ENCODE measurements at regions not wholly inside any gene's neighbourhood (a gene's known extent, or its start where the extent isn't known, plus 50 kb on each side); places are given as distances from the start of the nearest gene placed in this dataset.
A peak's percentile ranks its signal among the peaks of the same experiment; 100 is the strongest.

DNA sequence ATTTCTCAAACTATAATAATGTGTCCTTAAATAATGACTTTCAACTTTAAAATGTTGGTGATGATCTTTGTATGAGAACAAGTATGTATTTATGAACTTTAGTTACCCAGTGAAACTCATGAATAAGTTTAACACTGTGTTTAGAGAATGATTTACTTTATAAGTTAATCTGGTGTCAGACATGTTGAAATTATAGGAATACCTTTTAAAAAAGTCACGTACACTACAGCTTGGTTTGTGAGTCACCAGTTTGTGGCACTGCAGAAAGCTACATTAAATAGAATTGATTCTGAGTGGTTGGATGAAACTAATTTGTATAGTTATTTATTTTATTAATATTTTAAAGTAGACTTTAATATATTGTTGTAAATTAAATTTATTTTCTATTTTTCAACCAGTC lies 1366.2 kb upstream of the PCDH20 start:
- H3K4me1 Mint-ChIP-seq (ENCODE audit: low read depth) = no peaks in the 10 kb centered on the region
- H3K4me3 Mint-ChIP-seq (ENCODE audit: unreplicated experiment) = no peak overlapping the region
- TF ChIP-seq, protein P1, sequence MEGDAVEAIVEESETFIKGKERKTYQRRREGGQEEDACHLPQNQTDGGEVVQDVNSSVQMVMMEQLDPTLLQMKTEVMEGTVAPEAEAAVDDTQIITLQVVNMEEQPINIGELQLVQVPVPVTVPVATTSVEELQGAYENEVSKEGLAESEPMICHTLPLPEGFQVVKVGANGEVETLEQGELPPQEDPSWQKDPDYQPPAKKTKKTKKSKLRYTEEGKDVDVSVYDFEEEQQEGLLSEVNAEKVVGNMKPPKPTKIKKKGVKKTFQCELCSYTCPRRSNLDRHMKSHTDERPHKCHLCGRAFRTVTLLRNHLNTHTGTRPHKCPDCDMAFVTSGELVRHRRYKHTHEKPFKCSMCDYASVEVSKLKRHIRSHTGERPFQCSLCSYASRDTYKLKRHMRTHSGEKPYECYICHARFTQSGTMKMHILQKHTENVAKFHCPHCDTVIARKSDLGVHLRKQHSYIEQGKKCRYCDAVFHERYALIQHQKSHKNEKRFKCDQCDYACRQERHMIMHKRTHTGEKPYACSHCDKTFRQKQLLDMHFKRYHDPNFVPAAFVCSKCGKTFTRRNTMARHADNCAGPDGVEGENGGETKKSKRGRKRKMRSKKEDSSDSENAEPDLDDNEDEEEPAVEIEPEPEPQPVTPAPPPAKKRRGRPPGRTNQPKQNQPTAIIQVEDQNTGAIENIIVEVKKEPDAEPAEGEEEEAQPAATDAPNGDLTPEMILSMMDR (IDR thresholded peaks at IDR 0.05) = no peak
- no peak overlapping the region for H3K27ac Mint-ChIP-seq (ENCODE audit: unreplicated experiment)
- H3K9me3 Mint-ChIP-seq (ENCODE audit: low read depth) = no peaks in the 10 kb centered on the region
- no peaks in the 10 kb centered on the region for H3K27me3 Mint-ChIP-seq (ENCODE audit: low read depth)
- DNase-seq (ENCODE audit: low spot score) = no peak
- no peaks in the 10 kb centered on the region for H3K36me3 Mint-ChIP-seq (ENCODE audit: low read depth)

DNA sequence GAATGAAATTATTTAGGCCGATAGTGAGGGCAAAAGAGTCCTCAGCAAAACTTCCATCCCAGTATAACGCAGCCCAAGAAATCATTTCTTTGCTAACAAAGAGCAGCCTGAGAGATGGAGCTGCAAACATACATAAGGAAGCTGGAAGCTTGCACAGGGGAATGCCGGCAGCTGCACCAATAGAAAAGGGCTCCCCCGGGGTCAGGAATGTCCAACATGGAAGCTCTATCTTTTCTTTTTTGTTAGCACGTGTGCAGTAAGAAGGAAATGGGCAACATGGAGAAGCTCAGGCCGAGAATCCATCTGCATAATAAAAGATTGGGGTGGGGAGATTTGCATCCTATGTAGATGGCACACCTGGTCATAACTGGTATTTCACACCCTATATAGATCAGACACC lies 1363.5 kb upstream of the PCDH20 start:
- no peak overlapping the region for H3K27ac Mint-ChIP-seq (ENCODE audit: unreplicated experiment)
- H3K27me3 Mint-ChIP-seq (ENCODE audit: low read depth) = no peaks in the 10 kb centered on the region
- no peak overlapping the region for H3K4me3 Mint-ChIP-seq (ENCODE audit: unreplicated experiment)
- H3K9me3 Mint-ChIP-seq (ENCODE audit: low read depth) = no peaks in the 10 kb centered on the region
- TF ChIP-seq, protein P1 (IDR thresholded peaks at IDR 0.05) = no peak
- no peaks in the 10 kb centered on the region for H3K36me3 Mint-ChIP-seq (ENCODE audit: low read depth)
- H3K4me1 Mint-ChIP-seq (ENCODE audit: low read depth) = no peaks in the 10 kb centered on the region
- no peak for DNase-seq (ENCODE audit: low spot score)

GRCh38 chr13:62767473-62767872 lies 1351.8 kb upstream of the PCDH20 start:
- no peaks in the 10 kb centered on the region for H3K36me3 Mint-ChIP-seq (ENCODE audit: low read depth)
- peak; percentile 53 for DNase-seq (ENCODE audit: low spot score)
- TF ChIP-seq, protein P1 (IDR thresholded peaks at IDR 0.05) = no peak
- no peak overlapping the region for H3K27ac Mint-ChIP-seq (ENCODE audit: unreplicated experiment)
- H3K4me1 Mint-ChIP-seq (ENCODE audit: low read depth) = no peaks in the 10 kb centered on the region
- no peaks in the 10 kb centered on the region for H3K27me3 Mint-ChIP-seq (ENCODE audit: low read depth)
- no peaks in the 10 kb centered on the region for H3K9me3 Mint-ChIP-seq (ENCODE audit: low read depth)
- no peak overlapping the region for H3K4me3 Mint-ChIP-seq (ENCODE audit: unreplicated experiment)

GRCh38 chr13:62760724-62761123 lies 1345.1 kb upstream of the PCDH20 start:
- no peaks in the 10 kb centered on the region for H3K4me1 Mint-ChIP-seq (ENCODE audit: low read depth)
- peaks cover 7% of the 10 kb centered on the region for H3K9me3 Mint-ChIP-seq (ENCODE audit: low read depth)
- H3K27me3 Mint-ChIP-seq (ENCODE audit: low read depth) = no peaks in the 10 kb centered on the region
- no peaks in the 10 kb centered on the region for H3K36me3 Mint-ChIP-seq (ENCODE audit: low read depth)
- TF ChIP-seq, protein P1 (IDR thresholded peaks at IDR 0.05) = no peak
- no peak overlapping the region for H3K27ac Mint-ChIP-seq (ENCODE audit: unreplicated experiment)
- H3K4me3 Mint-ChIP-seq (ENCODE audit: unreplicated experiment) = no peak overlapping the region
- DNase-seq (ENCODE audit: low spot score) = no peak

DNA sequence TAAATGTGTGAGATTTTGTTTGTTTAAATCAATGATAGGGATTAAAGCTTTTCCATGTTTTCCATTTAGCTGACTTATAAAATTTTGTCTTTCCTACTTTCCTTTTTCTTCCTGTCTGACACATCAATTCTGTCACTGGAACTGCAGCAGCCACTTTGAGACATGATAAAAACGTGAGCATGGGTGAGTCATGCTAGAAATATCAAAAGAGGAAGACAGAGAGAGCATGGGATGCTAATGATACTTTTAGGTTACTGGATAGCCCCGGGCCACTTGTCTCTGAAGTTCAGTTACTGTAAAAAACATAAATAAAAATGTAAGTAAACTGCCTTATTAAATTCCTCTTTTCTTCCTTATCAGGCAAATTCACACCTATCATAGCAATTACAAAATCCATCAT lies 1332.0 kb upstream of the PCDH20 start:
- Mint-ChIP-seq H3K27ac (ENCODE audit: unreplicated experiment) (no peak overlapping the region), H3K4me1 (ENCODE audit: low read depth) (peaks cover 11% of the 10 kb centered on the region), H3K27me3 (ENCODE audit: low read depth) (no peaks in the 10 kb centered on the region), H3K4me3 (ENCODE audit: unreplicated experiment) (no peak overlapping the region), H3K9me3 (ENCODE audit: low read depth) (peaks cover 5% of the 10 kb centered on the region), H3K36me3 (ENCODE audit: low read depth) (no peaks in the 10 kb centered on the region)
- TF ChIP-seq, protein P1 (IDR thresholded peaks at IDR 0.05) = no peak
- no peak for DNase-seq (ENCODE audit: low spot score)
